ENCODE measurements at regions not wholly inside any gene's neighbourhood (a gene's known extent, or its start where the extent isn't known, plus 50 kb on each side); places are given as distances from the start of the nearest gene placed in this dataset.

DNA sequence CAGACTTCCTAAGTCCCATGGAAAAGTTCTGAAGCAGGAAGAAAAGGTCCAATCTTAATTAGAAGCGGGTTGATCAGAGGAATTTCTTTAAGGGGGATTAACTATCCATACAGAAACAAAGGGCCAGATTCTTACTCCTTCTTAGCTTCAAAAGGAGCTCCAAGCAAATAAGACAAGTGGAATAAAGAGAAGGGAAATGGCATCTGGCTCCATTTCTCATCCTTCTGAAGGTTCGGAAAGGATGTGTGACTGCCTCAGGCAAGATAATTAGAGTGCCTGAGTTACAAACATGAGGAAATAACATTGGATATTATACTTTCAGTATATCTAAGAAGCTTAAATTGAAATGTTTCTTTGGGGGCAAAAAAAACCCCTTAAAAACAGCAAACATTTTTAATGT is 88.1 kb upstream of the ADAMTS19 start:
- H3K27ac ChIP-seq = no peak overlapping the region
- no peak overlapping the region for H3K4me3 ChIP-seq
- H3K36me3 ChIP-seq (ENCODE audit: low read depth, missing control alignments) = no peaks in the 10 kb centered on the region
- no peaks in the 10 kb centered on the region for H3K4me1 ChIP-seq
- 74 to 80% methylated on average over 2 of the region's 2 CpGs for WGBS, 2 donors
- TF ChIP-seq, protein P1, sequence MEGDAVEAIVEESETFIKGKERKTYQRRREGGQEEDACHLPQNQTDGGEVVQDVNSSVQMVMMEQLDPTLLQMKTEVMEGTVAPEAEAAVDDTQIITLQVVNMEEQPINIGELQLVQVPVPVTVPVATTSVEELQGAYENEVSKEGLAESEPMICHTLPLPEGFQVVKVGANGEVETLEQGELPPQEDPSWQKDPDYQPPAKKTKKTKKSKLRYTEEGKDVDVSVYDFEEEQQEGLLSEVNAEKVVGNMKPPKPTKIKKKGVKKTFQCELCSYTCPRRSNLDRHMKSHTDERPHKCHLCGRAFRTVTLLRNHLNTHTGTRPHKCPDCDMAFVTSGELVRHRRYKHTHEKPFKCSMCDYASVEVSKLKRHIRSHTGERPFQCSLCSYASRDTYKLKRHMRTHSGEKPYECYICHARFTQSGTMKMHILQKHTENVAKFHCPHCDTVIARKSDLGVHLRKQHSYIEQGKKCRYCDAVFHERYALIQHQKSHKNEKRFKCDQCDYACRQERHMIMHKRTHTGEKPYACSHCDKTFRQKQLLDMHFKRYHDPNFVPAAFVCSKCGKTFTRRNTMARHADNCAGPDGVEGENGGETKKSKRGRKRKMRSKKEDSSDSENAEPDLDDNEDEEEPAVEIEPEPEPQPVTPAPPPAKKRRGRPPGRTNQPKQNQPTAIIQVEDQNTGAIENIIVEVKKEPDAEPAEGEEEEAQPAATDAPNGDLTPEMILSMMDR (IDR thresholded peaks at IDR 0.05) = no peak
- TF ChIP-seq POLR2A (IDR thresholded peaks at IDR 0.05) = no peak
- H3K27me3 ChIP-seq = no peaks in the 10 kb centered on the region
- H3K9me3 ChIP-seq = no peaks in the 10 kb centered on the region
- no peak for DNase-seq
- intact Hi-C loops (cut with DNase I; ENCODE audit: low total_unique reads) = no loop called here

DNA sequence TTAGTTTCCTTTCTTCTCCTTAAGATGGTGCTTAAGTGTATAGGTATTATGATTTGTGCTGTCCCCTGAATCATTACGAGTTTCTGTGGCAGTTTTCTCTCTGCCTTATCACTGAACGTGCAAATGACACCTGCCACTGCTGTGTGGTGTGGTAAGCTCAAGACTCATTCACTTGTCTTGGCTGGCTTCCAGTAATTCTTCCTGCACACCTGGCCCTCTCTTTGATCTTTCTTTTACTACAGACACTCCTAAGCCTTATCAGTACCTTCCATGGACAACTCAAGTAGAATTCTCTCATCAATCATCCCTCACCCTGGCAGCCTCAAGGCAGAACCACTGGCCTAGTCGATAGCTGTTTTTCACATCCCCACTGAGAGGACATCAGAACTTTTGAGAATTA is 82.6 kb upstream of the ADAMTS19 start:
- intact Hi-C loops (cut with DNase I; ENCODE audit: low total_unique reads) = no loop called here
- 43 to 46% methylated on average over 3 of the region's 3 CpGs for WGBS, 2 donors
- H3K4me3 ChIP-seq = no peak overlapping the region
- H3K4me1 ChIP-seq = no peaks in the 10 kb centered on the region
- no peak for DNase-seq
- no peaks in the 10 kb centered on the region for H3K9me3 ChIP-seq
- TF ChIP-seq, protein P1 (IDR thresholded peaks at IDR 0.05) = no peak
- TF ChIP-seq POLR2A (IDR thresholded peaks at IDR 0.05) = no peak
- no peak overlapping the region for H3K27ac ChIP-seq
- no peaks in the 10 kb centered on the region for H3K27me3 ChIP-seq
- no peaks in the 10 kb centered on the region for H3K36me3 ChIP-seq (ENCODE audit: low read depth, missing control alignments)

DNA sequence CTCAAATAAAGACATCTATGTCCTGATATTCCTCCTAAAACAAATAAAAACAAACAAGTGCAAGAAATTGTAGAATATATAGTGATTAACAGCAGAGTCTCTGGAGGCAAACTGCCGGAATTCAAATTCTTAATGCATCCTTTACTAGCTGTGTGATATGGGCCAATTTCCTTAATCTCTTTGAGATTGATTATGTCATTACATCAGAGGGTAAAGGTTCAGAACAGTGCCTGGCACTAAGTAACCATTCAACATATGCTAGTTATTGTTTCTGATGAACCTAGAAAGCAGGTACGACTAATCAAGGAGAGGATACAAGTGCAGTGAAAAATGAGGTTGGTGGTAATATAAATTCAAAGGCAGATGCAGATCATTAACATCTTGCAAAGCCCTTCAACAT is 81.1 kb upstream of the ADAMTS19 start:
- Histone ChIP-seq H3K4me3 (no peak overlapping the region), H3K4me1 (no peaks in the 10 kb centered on the region), H3K27ac (no peak overlapping the region), H3K27me3 (no peaks in the 10 kb centered on the region), H3K36me3 (ENCODE audit: low read depth, missing control alignments) (no peaks in the 10 kb centered on the region), H3K9me3 (no peaks in the 10 kb centered on the region)
- DNase-seq = no peak
- intact Hi-C loops (cut with DNase I; ENCODE audit: low total_unique reads) = no loop called here
- TF ChIP-seq, protein P1 (IDR thresholded peaks at IDR 0.05) = no peak
- TF ChIP-seq POLR2A (IDR thresholded peaks at IDR 0.05) = no peak
- 79 to 95% methylated on average over 2 of the region's 2 CpGs for WGBS, 2 donors

DNA sequence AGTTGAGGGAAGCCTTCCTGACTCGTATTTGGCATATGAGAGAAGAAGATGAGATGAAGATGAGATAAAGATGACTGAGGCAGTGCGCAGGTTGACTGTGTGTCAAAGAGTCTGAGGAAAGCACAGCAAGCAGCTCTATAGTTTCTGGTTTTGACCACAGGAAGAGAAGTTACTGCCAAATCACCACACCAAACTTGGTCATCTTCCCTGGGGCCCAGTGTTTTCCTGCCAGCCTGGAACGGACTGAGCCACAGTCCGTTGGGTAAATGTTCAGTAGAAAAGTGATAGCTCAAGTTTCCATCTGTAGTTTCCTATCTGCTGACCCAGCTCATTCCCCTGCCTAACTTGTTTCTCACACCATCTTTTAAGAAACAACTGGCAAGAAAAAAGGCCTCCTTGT is 80.7 kb upstream of the ADAMTS19 start:
- Histone ChIP-seq H3K9me3 (no peaks in the 10 kb centered on the region), H3K36me3 (ENCODE audit: low read depth, missing control alignments) (no peaks in the 10 kb centered on the region), H3K4me3 (no peak overlapping the region), H3K27me3 (no peaks in the 10 kb centered on the region), H3K27ac (no peak overlapping the region), H3K4me1 (no peaks in the 10 kb centered on the region)
- no peak for DNase-seq
- intact Hi-C loops (cut with DNase I; ENCODE audit: low total_unique reads) = no loop called here
- 75 to 82% methylated on average over 4 of the region's 4 CpGs for WGBS, 2 donors
- TF ChIP-seq, protein P1 (IDR thresholded peaks at IDR 0.05) = no peak
- no peak for TF ChIP-seq POLR2A (IDR thresholded peaks at IDR 0.05)

DNA sequence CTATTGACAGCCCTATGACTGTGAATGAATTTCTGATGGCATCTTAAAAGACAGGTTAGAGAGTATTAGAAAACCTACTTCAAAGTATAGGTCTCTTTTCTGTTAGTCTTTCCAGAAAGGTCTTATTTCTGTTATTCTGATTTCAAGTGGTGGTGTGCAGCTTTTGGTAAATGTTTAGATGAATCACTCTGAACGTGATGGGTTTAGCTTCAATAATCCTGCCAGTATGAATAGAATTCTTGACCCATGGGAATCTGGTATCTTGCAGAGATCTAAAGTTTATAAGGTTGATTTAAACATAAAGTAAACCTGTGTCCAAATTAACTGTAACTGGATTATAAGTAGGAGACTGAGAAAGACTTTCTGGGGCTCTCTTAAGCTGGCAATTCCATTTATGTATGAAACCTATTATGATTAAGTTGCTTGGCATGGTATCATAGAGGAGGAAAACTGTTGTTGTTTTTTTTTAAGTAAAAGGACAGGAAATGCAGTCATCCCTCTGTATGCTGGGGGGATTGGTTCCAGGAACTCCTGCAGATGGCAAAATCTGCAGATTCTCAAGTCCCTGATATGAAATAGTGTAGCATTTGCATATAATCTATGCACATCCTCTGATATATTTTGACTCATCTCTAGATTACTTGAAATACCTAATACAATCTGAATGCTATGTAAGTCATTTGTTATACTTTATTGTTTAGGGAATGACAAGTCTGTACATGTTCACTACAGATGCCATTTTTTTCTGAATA is 77.0 kb upstream of the ADAMTS19 start:
- WGBS, 2 donors = 71 to 83% methylated on average over 1 of the region's 1 CpG
- no peaks in the 10 kb centered on the region for H3K36me3 ChIP-seq (ENCODE audit: low read depth, missing control alignments)
- no peak for DNase-seq
- H3K9me3 ChIP-seq = no peaks in the 10 kb centered on the region
- no peaks in the 10 kb centered on the region for H3K4me1 ChIP-seq
- no peak for TF ChIP-seq POLR2A (IDR thresholded peaks at IDR 0.05)
- TF ChIP-seq, protein P1 (IDR thresholded peaks at IDR 0.05) = no peak
- intact Hi-C loops (cut with DNase I; ENCODE audit: low total_unique reads) = no loop called here
- H3K27ac ChIP-seq = no peak overlapping the region
- H3K4me3 ChIP-seq = no peak overlapping the region
- no peaks in the 10 kb centered on the region for H3K27me3 ChIP-seq

Data from testis (tissue), 2 donors.